Transverse colon (tissue), 4 donors: ENCODE measurements at regions not wholly inside any gene's neighbourhood (a gene's known extent, or its start where the extent isn't known, plus 50 kb on each side); places are given as distances from the start of the nearest gene placed in this dataset.

Source experiments
- DNase-seq: peaks from one replicate; pipeline ENCODE4 v3.0.0-alpha.2; 2019
- H3K27ac ChIP-seq, 4 donors: fragments of 200-600 bp; sonication (generic); 2 replicates each; pipeline ENCODE4 v1.5.1; 2016 to 2018; ENCODE audit warnings: inconsistent platforms in 4 of 4
- H3K27me3 ChIP-seq: fragments of 200-600 bp; sonication (generic); 2 replicates; pipeline ENCODE4 v1.5.1; 2017; ENCODE audit warnings: inconsistent platforms
- H3K36me3 ChIP-seq, 4 donors: fragments of 200-600 bp; sonication (generic); 2 replicates each; pipeline ENCODE4 v1.5.1; 2017 to 2019; ENCODE audit warnings: inconsistent platforms in 4 of 4
- H3K4me1 ChIP-seq, 4 donors: fragments of 200-600 bp; sonication (generic); 2 replicates each; pipeline ENCODE4 v1.5.1; 2017 to 2020; ENCODE audit warnings: inconsistent platforms in 4 of 4
- H3K4me3 ChIP-seq, 4 donors: fragments of 200-600 bp; sonication (generic); 1 replicate in 1 of 4; 2 replicates in 3 of 4; pipeline versions ENCODE4 v1.5.1 to v1.6.1; 2017 to 2019; ENCODE audit warnings: inconsistent platforms in 4 of 4
- H3K9me3 ChIP-seq, 2 donors: fragments of 200-600 bp; sonication (generic); 2 replicates each; pipeline ENCODE4 v1.5.1; 2017 to 2019; ENCODE audit warnings: inconsistent platforms in 2 of 2
- EP300 ChIP-seq: sonication (generic); formaldehyde crosslinking; IDR thresholded peaks from one replicate; pipeline ENCODE4 v1.6.1; 2017; ENCODE audit warnings: antibody characterized with exemption, low read depth
- POLR2A ChIP-seq: fragments of 450-650 bp; IDR thresholded peaks from one replicate; pipeline ENCODE4 v1.6.1; 2016; ENCODE audit warnings: antibody characterized with exemption, mild to moderate bottlenecking, moderate library complexity
- POLR2AphosphoS5 ChIP-seq, 3 donors: sonication (generic); formaldehyde crosslinking; IDR thresholded peaks; one replicate each; pipeline ENCODE4 v1.6.1; 2016; ENCODE audit warnings: antibody characterized with exemption in 3 of 3
- WGBS, 2 donors: methylation state at CpG; one replicate each; pipeline ENCODE4 v1.1.5; 2018; ENCODE audit warnings: low coverage in 1 of 2; 5-methylcytosine and 5-hydroxymethylcytosine counted together
- in situ Hi-C, 4 donors: fragments of 200-750 bp; cut with MboI; loops; one replicate each; pipeline versions ENCODE4 v1.15.0 to v1.15.1; 2017; ENCODE audit warnings: low sequenced_read_pairs in 3 of 4, low pct_ligation_motif_present in 1 of 4, low pct_unique_long_range_greater_than_20kb in 1 of 4
- intact Hi-C: fragments of 100-400 bp; cut with DNase I; formaldehyde crosslinking; loops from one replicate; pipeline ENCODE4 v1.15.1; 2023; ENCODE audit warnings: low total_unique reads
- TF ChIP-seq, protein P1 (sequence below), 5 experiments: fragments of 200-600 bp in 3 of 5; fragments of 450-650 bp in 2 of 5; sonication (generic) in 3 of 5; IDR thresholded peaks; 1 replicate in 2 of 5; 2 replicates in 3 of 5; pipeline ENCODE4 v1.5.1; 2016 to 2017; ENCODE audit warnings: antibody characterized with exemption in 5 of 5, inconsistent platforms in 3 of 5, mild to moderate bottlenecking in 2 of 5, moderate library complexity in 1 of 5

DNA sequence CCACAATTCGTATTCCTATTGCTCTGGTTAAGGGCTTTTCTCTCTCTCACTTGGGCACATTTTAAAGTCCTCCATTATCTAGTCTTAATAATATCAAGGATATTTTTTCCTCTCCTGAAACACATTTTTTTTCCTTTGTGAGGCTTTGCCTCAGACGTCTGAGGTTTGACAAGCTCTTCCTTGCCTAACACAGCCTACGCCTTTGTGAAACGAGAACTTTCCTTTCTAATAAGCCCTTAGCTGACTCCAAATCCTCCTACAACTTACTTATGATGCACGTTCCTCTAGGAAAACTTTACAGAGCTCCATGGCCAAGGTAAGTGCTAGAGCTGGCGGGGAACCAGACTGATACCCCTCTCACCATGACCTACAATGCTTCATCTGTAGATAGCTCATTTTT is 841.5 kb downstream of the SOCS6 start:
- H3K4me1 ChIP-seq, result no peaks in the 10 kb centered on the region
- no peak overlapping the region for H3K4me3 ChIP-seq
- no peaks in the 10 kb centered on the region for H3K27me3 ChIP-seq
- H3K9me3 ChIP-seq, result no peaks in the 10 kb centered on the region
- intact Hi-C loops, result no loop called here
- 75 to 81% methylated on average over 2 to 6 of the region's 6 CpGs for WGBS, 2 donors
- H3K27ac ChIP-seq, result no peak overlapping the region
- H3K36me3 ChIP-seq, result no peaks in the 10 kb centered on the region
- TF ChIP-seq, protein P1, sequence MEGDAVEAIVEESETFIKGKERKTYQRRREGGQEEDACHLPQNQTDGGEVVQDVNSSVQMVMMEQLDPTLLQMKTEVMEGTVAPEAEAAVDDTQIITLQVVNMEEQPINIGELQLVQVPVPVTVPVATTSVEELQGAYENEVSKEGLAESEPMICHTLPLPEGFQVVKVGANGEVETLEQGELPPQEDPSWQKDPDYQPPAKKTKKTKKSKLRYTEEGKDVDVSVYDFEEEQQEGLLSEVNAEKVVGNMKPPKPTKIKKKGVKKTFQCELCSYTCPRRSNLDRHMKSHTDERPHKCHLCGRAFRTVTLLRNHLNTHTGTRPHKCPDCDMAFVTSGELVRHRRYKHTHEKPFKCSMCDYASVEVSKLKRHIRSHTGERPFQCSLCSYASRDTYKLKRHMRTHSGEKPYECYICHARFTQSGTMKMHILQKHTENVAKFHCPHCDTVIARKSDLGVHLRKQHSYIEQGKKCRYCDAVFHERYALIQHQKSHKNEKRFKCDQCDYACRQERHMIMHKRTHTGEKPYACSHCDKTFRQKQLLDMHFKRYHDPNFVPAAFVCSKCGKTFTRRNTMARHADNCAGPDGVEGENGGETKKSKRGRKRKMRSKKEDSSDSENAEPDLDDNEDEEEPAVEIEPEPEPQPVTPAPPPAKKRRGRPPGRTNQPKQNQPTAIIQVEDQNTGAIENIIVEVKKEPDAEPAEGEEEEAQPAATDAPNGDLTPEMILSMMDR (IDR thresholded peaks at IDR 0.05), result no peak
- TF ChIP-seq POLR2A (no peak), EP300 (no peak), POLR2AphosphoS5 (IDR thresholded peaks at IDR 0.05) (no peak)
- DNase-seq, result no peak
- in situ Hi-C loops, result no loop called here

DNA sequence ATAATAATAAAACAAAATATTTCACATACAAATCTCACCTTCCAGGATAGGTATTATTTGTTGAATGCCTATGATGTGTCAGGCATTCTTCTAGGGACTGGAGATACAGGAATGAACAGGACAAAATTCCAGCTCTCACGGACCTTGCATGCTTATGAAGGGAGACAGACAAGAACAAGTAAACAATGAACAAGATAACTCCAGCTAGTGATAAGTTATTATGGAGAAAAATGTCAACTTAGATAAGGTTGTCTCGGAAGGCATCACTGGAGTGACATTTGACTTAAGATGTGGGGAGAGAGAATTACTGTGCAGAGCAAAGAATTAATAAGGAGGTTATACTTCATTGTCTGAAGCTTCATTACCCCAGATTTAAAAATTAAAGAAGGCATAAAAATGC is 836.7 kb downstream of the SOCS6 start:
- 61% methylated on average over 2 of the region's 2 CpGs for WGBS, 2 donors
- in situ Hi-C loops, result no loop called here
- Histone ChIP-seq H3K27me3 (no peaks in the 10 kb centered on the region), H3K4me1 (no peaks in the 10 kb centered on the region), H3K27ac (no peak overlapping the region), H3K4me3 (no peak overlapping the region), H3K36me3 (no peaks in the 10 kb centered on the region), H3K9me3 (no peaks in the 10 kb centered on the region)
- intact Hi-C loops, result no loop called here
- TF ChIP-seq EP300, result no peak
- TF ChIP-seq POLR2A, result no peak
- TF ChIP-seq, protein P1 (IDR thresholded peaks at IDR 0.05), result no peak
- no peak for TF ChIP-seq POLR2AphosphoS5 (IDR thresholded peaks at IDR 0.05)
- no peak for DNase-seq

DNA sequence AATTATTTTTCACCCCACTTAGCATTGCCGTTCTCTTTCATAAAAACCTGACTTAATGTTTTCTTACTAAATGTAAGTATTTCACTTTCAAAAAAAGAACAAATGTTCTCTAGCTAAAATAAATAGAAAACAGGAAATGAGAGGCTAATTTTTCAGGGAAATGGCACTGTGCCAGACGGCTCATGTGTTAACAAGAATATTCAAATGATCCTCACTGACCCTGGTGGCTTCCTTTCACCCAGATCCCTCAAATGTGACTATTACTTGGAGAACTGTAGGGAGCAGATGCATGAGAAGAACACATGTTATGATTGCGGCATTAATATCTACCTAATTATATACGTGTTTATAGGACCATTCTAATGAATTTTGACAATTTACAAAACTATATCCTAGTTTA is 827.7 kb downstream of the SOCS6 start:
- no peaks in the 10 kb centered on the region for H3K27me3 ChIP-seq
- DNase-seq, result no peak
- H3K4me1 ChIP-seq, result no peaks in the 10 kb centered on the region
- no peak overlapping the region for H3K27ac ChIP-seq
- 53 to 62% methylated on average over 3 to 4 of the region's 4 CpGs for WGBS, 2 donors
- H3K36me3 ChIP-seq, result no peaks in the 10 kb centered on the region
- in situ Hi-C loops, result no loop called here
- H3K9me3 ChIP-seq, result no peaks in the 10 kb centered on the region
- TF ChIP-seq POLR2AphosphoS5 (IDR thresholded peaks at IDR 0.05), result no peak
- TF ChIP-seq EP300, result no peak
- no peak for TF ChIP-seq POLR2A
- TF ChIP-seq, protein P1 (IDR thresholded peaks at IDR 0.05), result no peak
- H3K4me3 ChIP-seq, result no peak overlapping the region
- intact Hi-C loops, result no loop called here

DNA sequence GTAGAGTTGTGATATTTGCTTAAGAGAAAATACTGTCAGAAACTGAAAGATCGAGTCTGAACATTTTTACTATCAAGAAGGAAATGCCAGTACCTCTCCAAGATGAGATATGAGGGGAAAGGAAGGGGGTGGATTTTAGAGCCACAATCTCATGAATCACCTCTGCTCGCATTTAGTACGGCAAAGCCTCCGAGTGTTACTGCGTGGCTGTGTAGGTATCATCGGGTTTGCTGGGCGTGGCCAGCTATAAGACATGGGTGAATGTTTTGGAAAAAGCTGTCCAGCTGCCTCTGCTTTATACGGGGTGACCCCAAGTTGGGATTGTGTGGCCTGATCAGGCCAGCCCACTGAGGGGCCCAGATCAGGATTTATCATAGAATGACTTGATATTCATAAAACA is 826.4 kb downstream of the SOCS6 start:
- H3K36me3 ChIP-seq, result no peaks in the 10 kb centered on the region
- no peak overlapping the region for H3K4me3 ChIP-seq
- intact Hi-C loops, result no loop called here
- WGBS, 2 donors, result 36 to 72% methylated on average over 2 to 8 of the region's 8 CpGs
- no peaks in the 10 kb centered on the region for H3K4me1 ChIP-seq
- TF ChIP-seq POLR2AphosphoS5 (IDR thresholded peaks at IDR 0.05), result no peak
- no peak for TF ChIP-seq EP300
- TF ChIP-seq, protein P1 (IDR thresholded peaks at IDR 0.05), result no peak
- TF ChIP-seq POLR2A, result no peak
- in situ Hi-C loops, result no loop called here
- no peak for DNase-seq
- H3K9me3 ChIP-seq, result no peaks in the 10 kb centered on the region
- no peak overlapping the region for H3K27ac ChIP-seq
- H3K27me3 ChIP-seq, result no peaks in the 10 kb centered on the region
